HG02623 (cell line): ENCODE measurements at regions not wholly inside any gene's neighbourhood (a gene's known extent, or its start where the extent isn't known, plus 50 kb on each side); places are given as distances from the start of the nearest gene placed in this dataset.

Experiments
- ATAC-seq: cut with Tn5 transposase; IDR thresholded peaks from one replicate; pipeline ENCODE4 v1.9.1; 2021; ENCODE audit warnings: moderate library complexity; ENCODE audit not compliant: unreplicated experiment

GRCh38 chr3:101172516-101172915 is 147.9 kb downstream of the IMPG2 start:
- ATAC-seq: no peak

- no peak for ATAC-seq
Observed at GRCh38 chr3:101171681-101172191, 148.6 kb downstream of the IMPG2 start.

GRCh38 chr3:101170806-101171558 is 149.4 kb downstream of the IMPG2 start:
- ATAC-seq: no peak

- no peak for ATAC-seq
Observed at GRCh38 chr3:101170062-101170771, 150.2 kb downstream of the IMPG2 start.

GRCh38 chr3:101169516-101169915 is 150.9 kb downstream of the IMPG2 start:
- ATAC-seq: no peak

GRCh38 chr3:101167376-101167775 is 153.0 kb downstream of the IMPG2 start:
- ATAC-seq: no peak

GRCh38 chr3:101166150-101166549 is 154.2 kb downstream of the IMPG2 start:
- no peak for ATAC-seq

- ATAC-seq: no peak
Observed at GRCh38 chr3:101163554-101163953, 156.8 kb downstream of the IMPG2 start.

GRCh38 chr3:101159478-101159877 is 160.9 kb downstream of the IMPG2 start:
- ATAC-seq: no peak

- no peak for ATAC-seq
Observed at GRCh38 chr3:101158374-101158773, 162.0 kb downstream of the IMPG2 start.

GRCh38 chr3:101156787-101157345 is 163.5 kb downstream of the IMPG2 start:
- no peak for ATAC-seq

- no peak for ATAC-seq
Observed at GRCh38 chr3:101155825-101156224, 162.6 kb upstream of the ABI3BP start.

- no peak for ATAC-seq
Observed at GRCh38 chr3:101154401-101154800, 161.2 kb upstream of the ABI3BP start.

- no peak for ATAC-seq
Observed at GRCh38 chr3:101151286-101151913, 158.2 kb upstream of the ABI3BP start.

- ATAC-seq: no peak
Observed at GRCh38 chr3:101150504-101150903, 157.3 kb upstream of the ABI3BP start.

- no peak for ATAC-seq
Observed at GRCh38 chr3:101149707-101150106, 156.5 kb upstream of the ABI3BP start.

- ATAC-seq: no peak
Observed at GRCh38 chr3:101149251-101149650, 156.0 kb upstream of the ABI3BP start.

- ATAC-seq: no peak
Observed at GRCh38 chr3:101148001-101148400, 154.8 kb upstream of the ABI3BP start.

GRCh38 chr3:101146946-101147345 is 153.7 kb upstream of the ABI3BP start:
- no peak for ATAC-seq

- ATAC-seq: no peak
Observed at GRCh38 chr3:101144105-101144504, 150.9 kb upstream of the ABI3BP start.

GRCh38 chr3:101143012-101143411 is 149.8 kb upstream of the ABI3BP start:
- no peak for ATAC-seq
